Neural cell (in vitro differentiated cells): ENCODE measurements at regions not wholly inside any gene's neighbourhood (a gene's known extent, or its start where the extent isn't known, plus 50 kb on each side); places are given as distances from the start of the nearest gene placed in this dataset.
"Not testable (repeated sequence)": the region's sequence is repeated elsewhere in the genome, so short reads cannot be mapped to it uniquely, and the experiment has no call there.

Source experiments
- CTCF ChIP-seq: fragments of 450-650 bp; IDR thresholded peaks from 2 replicates; pipeline ENCODE4 v1.5.1; 2014; ENCODE audit warnings: antibody characterized with exemption, mild to moderate bottlenecking, moderate library complexity; ENCODE audit not compliant: poor library complexity, severe bottlenecking
- EP300 ChIP-seq: fragments of 450-650 bp; conservative IDR thresholded peaks from 2 replicates; pipeline ENCODE4 v1.6.1; 2014; ENCODE audit warnings: antibody characterized with exemption, mild to moderate bottlenecking, moderate library complexity; ENCODE audit not compliant: poor library complexity, severe bottlenecking
- MXI1 ChIP-seq: fragments of 450-650 bp; conservative IDR thresholded peaks from 2 replicates; pipeline ENCODE4 v1.6.1; 2014; ENCODE audit warnings: antibody characterized with exemption, mild to moderate bottlenecking; ENCODE audit not compliant: poor library complexity, severe bottlenecking
- RAD21 ChIP-seq: fragments of 450-650 bp; conservative IDR thresholded peaks from 2 replicates; pipeline ENCODE4 v1.6.1; 2014; ENCODE audit warnings: antibody characterized with exemption, mild to moderate bottlenecking, moderate library complexity
- SMC3 ChIP-seq: fragments of 450-650 bp; conservative IDR thresholded peaks from 2 replicates; pipeline ENCODE4 v1.6.1; 2014; ENCODE audit warnings: antibody characterized with exemption, mild to moderate bottlenecking, moderate library complexity; ENCODE audit not compliant: poor library complexity
- TAF1 ChIP-seq: IDR thresholded peaks from 2 replicates; pipeline ENCODE4 v1.6.1; 2012; ENCODE audit warnings: low read depth
- TF ChIP-seq, protein P1 (sequence below): IDR thresholded peaks from 2 replicates; pipeline ENCODE4 v1.6.1; 2012; ENCODE audit warnings: borderline replicate concordance

GRCh38 chr18:1043039-1043438, 138.4 kb downstream of the ADCYAP1 start:
- TF ChIP-seq, protein P1, sequence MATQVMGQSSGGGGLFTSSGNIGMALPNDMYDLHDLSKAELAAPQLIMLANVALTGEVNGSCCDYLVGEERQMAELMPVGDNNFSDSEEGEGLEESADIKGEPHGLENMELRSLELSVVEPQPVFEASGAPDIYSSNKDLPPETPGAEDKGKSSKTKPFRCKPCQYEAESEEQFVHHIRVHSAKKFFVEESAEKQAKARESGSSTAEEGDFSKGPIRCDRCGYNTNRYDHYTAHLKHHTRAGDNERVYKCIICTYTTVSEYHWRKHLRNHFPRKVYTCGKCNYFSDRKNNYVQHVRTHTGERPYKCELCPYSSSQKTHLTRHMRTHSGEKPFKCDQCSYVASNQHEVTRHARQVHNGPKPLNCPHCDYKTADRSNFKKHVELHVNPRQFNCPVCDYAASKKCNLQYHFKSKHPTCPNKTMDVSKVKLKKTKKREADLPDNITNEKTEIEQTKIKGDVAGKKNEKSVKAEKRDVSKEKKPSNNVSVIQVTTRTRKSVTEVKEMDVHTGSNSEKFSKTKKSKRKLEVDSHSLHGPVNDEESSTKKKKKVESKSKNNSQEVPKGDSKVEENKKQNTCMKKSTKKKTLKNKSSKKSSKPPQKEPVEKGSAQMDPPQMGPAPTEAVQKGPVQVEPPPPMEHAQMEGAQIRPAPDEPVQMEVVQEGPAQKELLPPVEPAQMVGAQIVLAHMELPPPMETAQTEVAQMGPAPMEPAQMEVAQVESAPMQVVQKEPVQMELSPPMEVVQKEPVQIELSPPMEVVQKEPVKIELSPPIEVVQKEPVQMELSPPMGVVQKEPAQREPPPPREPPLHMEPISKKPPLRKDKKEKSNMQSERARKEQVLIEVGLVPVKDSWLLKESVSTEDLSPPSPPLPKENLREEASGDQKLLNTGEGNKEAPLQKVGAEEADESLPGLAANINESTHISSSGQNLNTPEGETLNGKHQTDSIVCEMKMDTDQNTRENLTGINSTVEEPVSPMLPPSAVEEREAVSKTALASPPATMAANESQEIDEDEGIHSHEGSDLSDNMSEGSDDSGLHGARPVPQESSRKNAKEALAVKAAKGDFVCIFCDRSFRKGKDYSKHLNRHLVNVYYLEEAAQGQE = not testable (repeated sequence)
- not testable (repeated sequence) for TF ChIP-seq CTCF, TAF1, MXI1, SMC3, RAD21, EP300
